NT2/D1 (cell line): ENCODE measurements at regions not wholly inside any gene's neighbourhood (a gene's known extent, or its start where the extent isn't known, plus 50 kb on each side); places are given as distances from the start of the nearest gene placed in this dataset.

Source experiments
- DNase-seq: peaks from one replicate; pipeline ENCODE4 v3.0.0-alpha.2; 2011; ENCODE audit warnings: low read depth, low spot score
- H3K27me3 ChIP-seq: 2 replicates; pipeline ENCODE4 v1.6.0; 2011; ENCODE audit warnings: mild to moderate bottlenecking; ENCODE audit not compliant: insufficient read length, insufficient read depth
- H3K36me3 ChIP-seq: 2 replicates; pipeline ENCODE4 v1.6.1; 2011; ENCODE audit warnings: mild to moderate bottlenecking, low read length, mixed read lengths; ENCODE audit not compliant: insufficient read depth, insufficient read length
- H3K4me1 ChIP-seq: 2 replicates; pipeline ENCODE4 v1.5.1; 2011; ENCODE audit not compliant: insufficient read depth, insufficient read length
- H3K4me3 ChIP-seq: 2 replicates; pipeline ENCODE4 v1.5.1; 2011; ENCODE audit warnings: low read depth; ENCODE audit not compliant: insufficient read length
- H3K9ac ChIP-seq: 2 replicates; pipeline ENCODE4 v1.6.0; 2011; ENCODE audit warnings: low read depth; ENCODE audit not compliant: insufficient read length
- H3K9me3 ChIP-seq: 2 replicates; pipeline ENCODE4 v1.5.1; 2011; ENCODE audit warnings: mild to moderate bottlenecking, low read length; ENCODE audit not compliant: insufficient read depth
- SUZ12 ChIP-seq: IDR thresholded peaks from 2 replicates; pipeline ENCODE4 v1.6.1; 2011; ENCODE audit not compliant: insufficient read length, insufficient read depth; ENCODE audit errors: extremely low read depth
- YY1 ChIP-seq: IDR thresholded peaks from 2 replicates; pipeline ENCODE4 v1.6.1; 2011; ENCODE audit not compliant: insufficient read length, insufficient read depth
- ZNF274 ChIP-seq: IDR thresholded peaks from 2 replicates; pipeline ENCODE4 v1.6.1; 2011; ENCODE audit warnings: mild to moderate bottlenecking, low read depth, low read length

GRCh38 chr1:221331273-221332183, 410.4 kb downstream of the DUSP10 start:
- H3K36me3 ChIP-seq, result no peaks in the 10 kb centered on the region
- H3K4me3 ChIP-seq, result no peak overlapping the region
- no peaks in the 10 kb centered on the region for H3K4me1 ChIP-seq
- no peaks in the 10 kb centered on the region for H3K27me3 ChIP-seq
- TF ChIP-seq SUZ12 (no peak), YY1 (no peak), ZNF274 (no peak)
- DNase-seq, result no peak
- peaks cover 21% of the 10 kb centered on the region for H3K9me3 ChIP-seq
- H3K9ac ChIP-seq, result no peak overlapping the region

- DNase-seq, result no peak
- TF ChIP-seq ZNF274, result no peak
- TF ChIP-seq SUZ12, result no peak
- TF ChIP-seq YY1, result no peak
- H3K36me3 ChIP-seq, result no peaks in the 10 kb centered on the region
- no peak overlapping the region for H3K4me3 ChIP-seq
- no peaks in the 10 kb centered on the region for H3K4me1 ChIP-seq
- H3K9ac ChIP-seq, result no peak overlapping the region
- no peaks in the 10 kb centered on the region for H3K27me3 ChIP-seq
- H3K9me3 ChIP-seq, result peaks cover 21% of the 10 kb centered on the region
These were observed 407.8 kb downstream of the DUSP10 start for GRCh38 chr1:221334062-221334461.

DNA sequence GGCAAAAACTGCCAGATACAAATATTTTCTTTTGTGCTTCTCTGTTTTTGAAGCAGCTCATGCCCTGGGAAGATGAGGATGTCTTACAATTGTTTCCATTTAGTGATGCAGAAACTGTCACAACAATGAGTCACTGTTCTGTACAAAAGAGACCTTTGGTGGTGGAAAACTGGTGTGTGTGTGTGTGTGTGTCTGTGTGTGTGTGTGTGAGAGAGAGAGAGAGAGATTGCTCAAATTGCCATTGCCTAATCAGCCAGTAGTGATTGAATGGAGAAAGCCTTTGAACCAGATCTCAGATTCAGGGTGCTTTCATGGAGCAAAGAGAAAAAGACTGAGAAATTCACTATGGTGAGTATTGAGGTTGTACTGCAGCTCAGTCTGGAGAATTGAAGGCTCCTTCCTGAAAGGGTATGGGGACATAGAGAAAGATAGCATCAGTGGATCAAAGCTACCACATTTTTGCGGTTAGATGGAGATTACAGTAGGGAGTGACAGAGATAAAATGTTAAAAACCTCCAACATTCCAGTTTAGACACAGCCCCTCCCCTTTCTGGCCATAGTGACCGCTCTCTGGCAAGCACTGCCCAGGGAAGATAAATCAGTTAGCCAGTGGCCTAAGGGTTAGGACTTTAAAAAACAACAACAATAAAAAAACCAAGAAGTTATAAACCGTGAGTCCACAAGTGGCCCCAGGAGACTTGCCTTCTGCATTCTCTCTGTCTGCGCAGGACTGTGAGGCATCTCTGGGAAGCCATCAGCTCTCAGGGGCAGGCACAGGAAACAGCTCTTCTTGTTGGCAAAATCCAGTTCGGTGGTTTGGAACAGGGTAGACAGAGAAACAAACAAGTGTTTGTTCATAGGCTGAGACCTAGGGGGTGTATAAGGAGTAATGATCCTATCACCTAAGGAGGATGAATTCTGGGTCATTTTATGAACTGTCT, 406.5 kb downstream of the DUSP10 start:
- no peaks in the 10 kb centered on the region for H3K27me3 ChIP-seq
- no peak overlapping the region for H3K9ac ChIP-seq
- TF ChIP-seq SUZ12, result no peak
- TF ChIP-seq YY1, result no peak
- TF ChIP-seq ZNF274, result no peak
- H3K4me1 ChIP-seq, result no peaks in the 10 kb centered on the region
- no peaks in the 10 kb centered on the region for H3K36me3 ChIP-seq
- DNase-seq, result no peak
- peaks cover 21% of the 10 kb centered on the region for H3K9me3 ChIP-seq
- H3K4me3 ChIP-seq, result no peak overlapping the region

DNA sequence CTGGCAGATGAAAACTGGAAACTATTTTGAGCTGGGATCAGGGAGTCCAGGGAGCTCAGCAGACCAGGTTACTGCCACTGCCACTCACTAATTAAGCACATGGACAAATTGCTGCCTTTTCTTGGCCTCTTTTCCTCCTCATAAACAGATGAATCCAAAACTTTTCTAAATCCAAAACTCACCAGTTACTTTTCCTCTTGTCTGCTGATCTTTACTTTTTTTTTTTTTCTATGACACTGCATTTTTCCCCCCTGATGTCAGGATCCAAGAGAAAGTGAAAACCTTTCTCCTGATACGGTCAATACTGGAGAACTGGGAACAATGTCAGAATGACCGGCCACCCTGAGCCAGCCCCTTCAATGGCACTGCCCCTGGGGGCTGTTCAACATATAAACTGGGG, 405.8 kb downstream of the DUSP10 start:
- no peak for DNase-seq
- H3K9ac ChIP-seq, result no peak overlapping the region
- H3K36me3 ChIP-seq, result no peaks in the 10 kb centered on the region
- TF ChIP-seq ZNF274, result no peak
- TF ChIP-seq YY1, result no peak
- TF ChIP-seq SUZ12, result no peak
- H3K4me3 ChIP-seq, result no peak overlapping the region
- H3K4me1 ChIP-seq, result no peaks in the 10 kb centered on the region
- H3K27me3 ChIP-seq, result no peaks in the 10 kb centered on the region
- peaks cover 17% of the 10 kb centered on the region for H3K9me3 ChIP-seq

DNA sequence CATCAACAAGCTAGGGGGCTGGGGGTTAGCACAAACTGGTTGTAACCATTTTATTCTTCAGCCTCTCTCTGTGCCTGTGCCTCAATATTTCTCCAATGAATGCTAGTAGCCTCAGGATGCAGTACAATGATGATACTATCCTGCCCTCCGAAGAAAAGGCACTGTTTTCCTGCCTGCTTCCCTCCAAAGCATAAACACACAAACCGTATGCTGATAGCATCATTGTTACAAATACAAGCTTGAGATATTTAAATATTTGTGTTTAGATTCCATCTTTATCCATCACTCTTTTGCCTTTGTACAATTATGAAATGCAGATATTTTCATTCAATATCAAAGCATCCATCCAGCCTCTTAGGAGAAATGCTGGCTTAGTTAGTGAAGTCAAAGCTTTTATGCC, 404.8 kb downstream of the DUSP10 start:
- no peaks in the 10 kb centered on the region for H3K36me3 ChIP-seq
- TF ChIP-seq YY1 (no peak), ZNF274 (no peak), SUZ12 (no peak)
- no peak overlapping the region for H3K4me3 ChIP-seq
- no peak for DNase-seq
- no peaks in the 10 kb centered on the region for H3K27me3 ChIP-seq
- H3K9ac ChIP-seq, result no peak overlapping the region
- peaks cover 7% of the 10 kb centered on the region; the same call in 1 of the 2 replicates for H3K9me3 ChIP-seq
- H3K4me1 ChIP-seq, result no peaks in the 10 kb centered on the region

DNA sequence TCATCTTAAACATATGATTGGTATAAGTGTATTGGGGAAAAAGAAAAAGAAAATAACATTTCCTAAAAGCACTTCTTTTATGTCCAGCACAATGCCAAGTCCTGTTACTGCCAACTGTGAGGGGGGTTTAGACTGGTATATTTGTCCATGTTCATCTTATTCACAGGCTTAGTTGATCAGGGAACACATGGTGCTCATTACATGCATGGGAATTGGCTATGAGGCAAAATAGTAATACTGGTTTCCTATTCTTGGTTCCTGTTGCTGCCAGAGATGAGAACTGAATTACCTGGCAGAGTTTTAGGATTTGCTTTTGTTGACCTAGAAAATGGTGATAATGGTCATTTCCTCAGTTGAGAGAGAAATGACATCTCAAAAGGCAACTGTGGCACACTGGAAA, 398.8 kb downstream of the DUSP10 start:
- no peaks in the 10 kb centered on the region for H3K27me3 ChIP-seq
- TF ChIP-seq YY1, result no peak
- TF ChIP-seq ZNF274, result no peak
- TF ChIP-seq SUZ12, result no peak
- no peaks in the 10 kb centered on the region for H3K4me1 ChIP-seq
- no peak overlapping the region for H3K9ac ChIP-seq
- no peaks in the 10 kb centered on the region for H3K9me3 ChIP-seq
- no peaks in the 10 kb centered on the region for H3K36me3 ChIP-seq
- no peak overlapping the region for H3K4me3 ChIP-seq
- DNase-seq, result no peak

DNA sequence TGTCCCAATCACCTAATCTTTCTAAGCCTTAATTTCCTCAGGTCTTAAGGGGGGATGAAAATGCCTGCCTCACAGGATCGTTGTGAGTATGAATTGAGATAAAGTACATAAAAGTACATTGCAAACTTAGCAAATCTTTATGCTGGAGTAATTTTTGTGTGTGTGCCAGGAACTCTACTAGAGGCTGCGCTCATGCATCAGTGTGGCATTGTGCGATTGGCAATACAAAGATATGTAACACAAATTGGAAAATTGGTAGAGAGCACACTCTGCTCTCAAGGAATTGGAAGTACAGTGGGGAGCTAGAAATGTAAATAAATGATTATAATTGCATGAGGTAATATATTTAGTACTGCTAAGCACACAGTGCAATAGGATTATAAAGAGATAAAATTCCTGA, 398.3 kb downstream of the DUSP10 start:
- no peak overlapping the region for H3K4me3 ChIP-seq
- H3K36me3 ChIP-seq, result no peaks in the 10 kb centered on the region
- no peak for DNase-seq
- H3K27me3 ChIP-seq, result no peaks in the 10 kb centered on the region
- H3K9ac ChIP-seq, result no peak overlapping the region
- TF ChIP-seq YY1, result no peak
- no peak for TF ChIP-seq ZNF274
- TF ChIP-seq SUZ12, result no peak
- H3K9me3 ChIP-seq, result no peaks in the 10 kb centered on the region
- H3K4me1 ChIP-seq, result no peaks in the 10 kb centered on the region
